Tibial artery (tissue), 4 donors: ENCODE measurements at regions not wholly inside any gene's neighbourhood (a gene's known extent, or its start where the extent isn't known, plus 50 kb on each side); places are given as distances from the start of the nearest gene placed in this dataset.

Experiments
- DNase-seq, 2 donors: peaks; one replicate each; pipeline ENCODE4 v3.0.0-alpha.2; 2019
- H3K27ac ChIP-seq, 2 donors: fragments of 200-600 bp; sonication (generic) in 1 of 2; 1 replicate in 1 of 2; 2 replicates in 1 of 2; pipeline ENCODE4 v1.5.1; 2018 to 2019; ENCODE audit warnings: mild to moderate bottlenecking in 1 of 2
- H3K27me3 ChIP-seq, 2 donors: fragments of 200-600 bp; sonication (generic) in 1 of 2; one replicate each; pipeline versions ENCODE4 v1.5.1 to v1.6.0; 2016 to 2019
- H3K36me3 ChIP-seq, 3 donors: fragments of 200-600 bp; sonication (generic) in 2 of 3; one replicate each; pipeline ENCODE4 v1.5.1; 2016 to 2019; ENCODE audit warnings: mild to moderate bottlenecking in 2 of 3
- H3K4me1 ChIP-seq, 4 donors: fragments of 200-600 bp; sonication (generic) in 2 of 4; 1 replicate in 3 of 4; 2 replicates in 1 of 4; pipeline ENCODE4 v1.5.1; 2016 to 2019
- H3K4me3 ChIP-seq, 2 donors: fragments of 200-600 bp; sonication (generic) in 1 of 2; 1 replicate in 1 of 2; 2 replicates in 1 of 2; pipeline ENCODE4 v1.5.1; 2018 to 2019; ENCODE audit warnings: mild to moderate bottlenecking in 2 of 2
- H3K9me3 ChIP-seq, 3 donors: fragments of 200-600 bp; sonication (generic) in 1 of 3; one replicate each; pipeline ENCODE4 v1.5.1; 2016 to 2019
- intact Hi-C: fragments of 100-400 bp; cut with DNase I; formaldehyde crosslinking; loops from one replicate; pipeline ENCODE4 v1.15.0; 2023; ENCODE audit warnings: low total_unique reads
- TF ChIP-seq, protein P1 (sequence below), 2 experiments: fragments of 200-600 bp in 1 of 2; fragments of 450-650 bp in 1 of 2; IDR thresholded peaks; one replicate each; pipeline ENCODE4 v1.5.1; 2017 to 2019; ENCODE audit warnings: antibody characterized with exemption in 2 of 2, mild to moderate bottlenecking in 1 of 2, moderate library complexity in 1 of 2

DNA sequence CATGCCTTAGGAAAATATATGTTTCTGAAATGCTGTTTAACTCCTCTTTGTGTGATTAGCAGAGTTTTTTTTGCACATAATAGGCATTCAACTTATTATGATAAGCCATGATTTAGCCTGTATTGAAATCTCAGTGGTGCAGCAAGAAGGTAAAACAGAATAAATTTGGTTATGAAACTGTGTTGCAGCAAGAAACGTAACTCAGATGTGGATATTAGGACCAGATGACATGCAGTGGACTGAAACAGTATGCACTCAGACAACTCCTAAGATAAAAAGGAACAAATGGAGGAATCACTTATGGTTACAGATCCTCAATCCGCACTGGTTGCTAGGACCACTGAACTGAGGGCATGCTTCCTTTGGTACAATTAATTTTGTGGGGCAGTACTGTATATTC is 254.2 kb upstream of the HSF2 start:
- Histone ChIP-seq H3K4me3 (no peak overlapping the region), H3K36me3 (no peaks in the 10 kb centered on the region), H3K4me1 (no peaks in the 10 kb centered on the region), H3K27ac (no peak overlapping the region), H3K9me3 (no peaks in the 10 kb centered on the region), H3K27me3 (no peaks in the 10 kb centered on the region)
- no peak for DNase-seq
- TF ChIP-seq, protein P1, sequence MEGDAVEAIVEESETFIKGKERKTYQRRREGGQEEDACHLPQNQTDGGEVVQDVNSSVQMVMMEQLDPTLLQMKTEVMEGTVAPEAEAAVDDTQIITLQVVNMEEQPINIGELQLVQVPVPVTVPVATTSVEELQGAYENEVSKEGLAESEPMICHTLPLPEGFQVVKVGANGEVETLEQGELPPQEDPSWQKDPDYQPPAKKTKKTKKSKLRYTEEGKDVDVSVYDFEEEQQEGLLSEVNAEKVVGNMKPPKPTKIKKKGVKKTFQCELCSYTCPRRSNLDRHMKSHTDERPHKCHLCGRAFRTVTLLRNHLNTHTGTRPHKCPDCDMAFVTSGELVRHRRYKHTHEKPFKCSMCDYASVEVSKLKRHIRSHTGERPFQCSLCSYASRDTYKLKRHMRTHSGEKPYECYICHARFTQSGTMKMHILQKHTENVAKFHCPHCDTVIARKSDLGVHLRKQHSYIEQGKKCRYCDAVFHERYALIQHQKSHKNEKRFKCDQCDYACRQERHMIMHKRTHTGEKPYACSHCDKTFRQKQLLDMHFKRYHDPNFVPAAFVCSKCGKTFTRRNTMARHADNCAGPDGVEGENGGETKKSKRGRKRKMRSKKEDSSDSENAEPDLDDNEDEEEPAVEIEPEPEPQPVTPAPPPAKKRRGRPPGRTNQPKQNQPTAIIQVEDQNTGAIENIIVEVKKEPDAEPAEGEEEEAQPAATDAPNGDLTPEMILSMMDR (IDR thresholded peaks at IDR 0.05): no peak
- intact Hi-C loops: no loop called here

DNA sequence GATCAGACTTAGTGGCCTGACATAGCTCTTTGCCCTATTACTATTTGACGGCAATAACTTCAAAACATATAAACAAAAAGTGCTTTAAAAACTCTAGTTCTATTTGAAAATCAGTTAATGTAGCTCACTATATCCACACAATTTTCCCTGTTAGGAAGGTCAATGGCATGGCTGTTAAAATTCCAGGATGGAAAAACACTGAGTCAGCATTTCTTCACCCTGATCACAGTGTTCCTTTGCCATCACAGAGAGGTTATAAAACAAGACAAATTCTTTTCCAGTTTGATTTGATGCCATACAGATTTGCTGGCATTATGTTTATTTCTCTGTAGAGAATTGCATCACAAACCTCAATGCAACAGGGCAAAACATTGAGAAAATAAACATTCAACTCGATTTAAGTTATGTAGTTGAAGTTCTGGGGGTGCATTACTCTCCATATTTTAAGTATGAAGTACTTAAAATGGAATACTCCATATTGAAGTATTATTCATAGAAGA is 253.7 kb upstream of the HSF2 start:
- no peaks in the 10 kb centered on the region for H3K27me3 ChIP-seq
- intact Hi-C loops: no loop called here
- TF ChIP-seq, protein P1 (IDR thresholded peaks at IDR 0.05): no peak

DNA sequence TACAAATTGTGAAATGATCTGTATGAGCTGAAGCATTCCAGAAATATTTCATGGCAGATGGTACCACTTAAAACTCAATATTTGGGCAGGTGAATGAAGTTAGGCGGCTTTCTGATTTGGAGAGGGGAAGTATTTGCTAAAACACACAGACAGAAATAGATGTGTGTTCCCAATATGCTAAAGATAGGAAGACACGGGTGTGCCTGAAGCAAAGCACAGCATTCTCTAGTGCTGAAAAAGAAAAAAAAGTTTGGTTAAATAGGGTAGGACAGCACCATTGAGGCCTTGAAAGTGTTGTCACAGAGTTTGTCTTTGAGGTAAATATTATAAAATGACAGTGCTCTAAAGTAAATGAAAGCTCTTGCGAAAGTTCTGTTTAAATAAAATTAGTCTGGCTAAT is 252.2 kb upstream of the HSF2 start:
- no peaks in the 10 kb centered on the region for H3K27me3 ChIP-seq
- no peak for DNase-seq
- no peaks in the 10 kb centered on the region for H3K36me3 ChIP-seq
- no peaks in the 10 kb centered on the region for H3K9me3 ChIP-seq
- H3K4me3 ChIP-seq: no peak overlapping the region
- TF ChIP-seq, protein P1 (IDR thresholded peaks at IDR 0.05): no peak
- peaks cover 0 to 10% (median 0%) of the 10 kb centered on the region in 4 donors for H3K4me1 ChIP-seq
- no peak overlapping the region for H3K27ac ChIP-seq
- intact Hi-C loops: no loop called here

More for the DNA sequence above, 253.7 kb upstream of the HSF2 start:
- no peaks in the 10 kb centered on the region for H3K9me3 ChIP-seq
- no peak overlapping the region for H3K27ac ChIP-seq
- no peak for DNase-seq
- H3K4me3 ChIP-seq: no peak overlapping the region
- no peaks in the 10 kb centered on the region for H3K36me3 ChIP-seq
- H3K4me1 ChIP-seq: no peaks in the 10 kb centered on the region

DNA sequence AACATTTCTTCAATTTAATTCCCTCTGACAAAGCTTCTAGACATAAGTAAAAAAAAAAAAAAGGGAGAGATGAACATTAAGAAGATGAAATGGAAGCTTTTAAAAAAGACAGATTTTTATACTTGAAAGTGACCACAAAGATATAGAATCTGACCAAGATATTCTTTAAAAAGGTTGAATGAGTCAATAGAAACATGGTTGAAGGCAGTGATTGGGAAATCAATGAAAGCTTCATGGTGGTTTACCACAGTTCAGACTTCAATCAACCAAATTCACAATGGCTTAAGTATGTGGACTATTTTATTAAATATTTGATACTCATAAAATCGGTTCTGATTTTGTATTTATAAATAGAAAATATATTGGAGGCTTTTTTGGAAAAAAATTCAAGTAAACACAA is 248.4 kb upstream of the HSF2 start:
- Histone ChIP-seq H3K27ac (no peak overlapping the region), H3K4me1 (peaks cover 0 to 14% (median 0%) of the 10 kb centered on the region in 4 donors), H3K27me3 (no peaks in the 10 kb centered on the region), H3K9me3 (no peaks in the 10 kb centered on the region), H3K36me3 (no peaks in the 10 kb centered on the region), H3K4me3 (no peak overlapping the region)
- intact Hi-C loops: no loop called here
- TF ChIP-seq, protein P1 (IDR thresholded peaks at IDR 0.05): no peak
- no peak for DNase-seq

DNA sequence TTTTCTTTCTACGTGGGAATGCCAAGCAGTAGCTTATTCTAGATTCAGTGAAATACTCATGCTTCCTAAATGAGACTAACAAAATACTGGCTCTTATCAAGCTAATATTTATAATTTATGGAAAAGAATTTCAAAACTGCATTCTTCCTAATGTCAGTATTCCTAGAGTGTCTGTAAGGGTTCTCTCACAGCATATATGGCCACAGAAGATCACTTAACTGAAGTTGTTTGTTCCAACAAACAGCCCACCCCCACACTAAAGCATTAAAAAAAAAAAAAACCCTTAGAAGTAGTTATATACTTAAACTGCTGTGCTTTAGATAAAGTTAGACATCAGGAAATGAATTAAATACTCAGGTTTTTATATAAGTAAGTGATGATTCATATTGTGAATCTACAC is 247.7 kb upstream of the HSF2 start:
- H3K9me3 ChIP-seq: no peaks in the 10 kb centered on the region
- no peaks in the 10 kb centered on the region for H3K36me3 ChIP-seq
- H3K4me1 ChIP-seq: peaks cover 0 to 14% (median 0%) of the 10 kb centered on the region in 4 donors
- no peak overlapping the region for H3K27ac ChIP-seq
- no peak for DNase-seq
- intact Hi-C loops: no loop called here
- H3K4me3 ChIP-seq: no peak overlapping the region
- TF ChIP-seq, protein P1 (IDR thresholded peaks at IDR 0.05): no peak
- no peaks in the 10 kb centered on the region for H3K27me3 ChIP-seq

DNA sequence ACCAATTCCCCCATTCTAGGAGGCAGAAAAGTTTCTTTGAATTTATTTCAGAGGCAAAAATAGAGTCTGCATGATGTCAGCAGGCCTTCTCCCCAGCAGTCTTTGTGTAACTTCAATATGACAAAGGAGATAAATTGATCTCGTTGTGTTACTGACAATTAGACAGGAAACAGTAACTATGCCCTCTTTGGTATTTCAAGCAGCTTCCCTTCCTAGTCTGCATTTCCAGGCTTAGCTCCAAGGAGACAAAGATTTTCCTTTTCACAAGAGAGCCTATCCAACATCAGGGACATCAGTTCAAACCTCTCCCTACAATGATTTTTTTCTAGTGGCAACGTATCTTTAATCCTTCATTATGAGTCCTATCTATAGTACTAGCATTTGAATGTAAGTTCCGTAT is 245.9 kb upstream of the HSF2 start:
- Histone ChIP-seq H3K4me1 (peaks cover 0 to 14% (median 0%) of the 10 kb centered on the region in 4 donors), H3K36me3 (no peaks in the 10 kb centered on the region), H3K9me3 (no peaks in the 10 kb centered on the region), H3K27me3 (no peaks in the 10 kb centered on the region), H3K27ac (no peak overlapping the region), H3K4me3 (no peak overlapping the region)
- DNase-seq: no peak
- TF ChIP-seq, protein P1 (IDR thresholded peaks at IDR 0.05): no peak
- intact Hi-C loops: no loop called here
